ENCODE measurements at regions not wholly inside any gene's neighbourhood (a gene's known extent, or its start where the extent isn't known, plus 50 kb on each side); places are given as distances from the start of the nearest gene placed in this dataset.

GRCh38 chr2:180258041-180258537 is 251.0 kb upstream of the CWC22 start:
- TF ChIP-seq, protein P1, sequence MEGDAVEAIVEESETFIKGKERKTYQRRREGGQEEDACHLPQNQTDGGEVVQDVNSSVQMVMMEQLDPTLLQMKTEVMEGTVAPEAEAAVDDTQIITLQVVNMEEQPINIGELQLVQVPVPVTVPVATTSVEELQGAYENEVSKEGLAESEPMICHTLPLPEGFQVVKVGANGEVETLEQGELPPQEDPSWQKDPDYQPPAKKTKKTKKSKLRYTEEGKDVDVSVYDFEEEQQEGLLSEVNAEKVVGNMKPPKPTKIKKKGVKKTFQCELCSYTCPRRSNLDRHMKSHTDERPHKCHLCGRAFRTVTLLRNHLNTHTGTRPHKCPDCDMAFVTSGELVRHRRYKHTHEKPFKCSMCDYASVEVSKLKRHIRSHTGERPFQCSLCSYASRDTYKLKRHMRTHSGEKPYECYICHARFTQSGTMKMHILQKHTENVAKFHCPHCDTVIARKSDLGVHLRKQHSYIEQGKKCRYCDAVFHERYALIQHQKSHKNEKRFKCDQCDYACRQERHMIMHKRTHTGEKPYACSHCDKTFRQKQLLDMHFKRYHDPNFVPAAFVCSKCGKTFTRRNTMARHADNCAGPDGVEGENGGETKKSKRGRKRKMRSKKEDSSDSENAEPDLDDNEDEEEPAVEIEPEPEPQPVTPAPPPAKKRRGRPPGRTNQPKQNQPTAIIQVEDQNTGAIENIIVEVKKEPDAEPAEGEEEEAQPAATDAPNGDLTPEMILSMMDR (conservative IDR thresholded peaks at IDR 0.05; ENCODE audit: low read depth, low read length), result no peak
- TF ChIP-seq EZH2 (IDR thresholded peaks at IDR 0.05; ENCODE audit: borderline replicate concordance, low read depth, low read length, poor library complexity, severe bottlenecking), result no peak

All from A673 (cell line).